ENCODE measurements at regions not wholly inside any gene's neighbourhood (a gene's known extent, or its start where the extent isn't known, plus 50 kb on each side); places are given as distances from the start of the nearest gene placed in this dataset.
"Not testable (repeated sequence)": the region's sequence is repeated elsewhere in the genome, so short reads cannot be mapped to it uniquely, and the experiment has no call there.

DNA sequence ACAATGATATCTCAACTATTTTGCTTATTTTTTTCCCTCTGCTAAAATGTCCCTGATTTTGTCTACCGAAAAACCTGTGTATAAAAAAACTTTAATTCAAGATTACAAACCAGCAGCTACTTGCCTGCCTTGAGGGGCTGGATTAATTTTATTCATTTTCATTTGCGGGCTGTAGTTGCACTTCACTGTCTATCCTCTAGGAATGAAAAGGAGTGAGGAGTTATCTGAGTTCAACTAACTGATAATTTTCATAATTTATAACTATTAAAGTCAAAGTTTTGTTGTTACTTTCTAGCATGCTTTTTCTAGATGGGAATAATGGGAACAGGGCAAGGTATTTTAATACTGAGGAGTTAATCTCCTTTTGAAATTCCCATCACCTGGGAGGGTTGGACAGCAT, 50.3 kb upstream of the AGTPBP1 start:
- H3K36me3 ChIP-seq (ENCODE audit: insufficient read depth); H3K9ac ChIP-seq; H3K27me3 ChIP-seq (ENCODE audit: insufficient read depth, low read depth); H3K4me2 ChIP-seq; H4K20me1 ChIP-seq (ENCODE audit: insufficient read depth); H3K4me1 ChIP-seq (ENCODE audit: low read depth, poor library complexity, severe bottlenecking); H3K4me3 ChIP-seq (IDR thresholded peaks at IDR 0.05; ENCODE audit: insufficient read depth, low read depth, low read length); H3K79me2 ChIP-seq (ENCODE audit: insufficient read depth, low read depth); H2AFZ ChIP-seq (ENCODE audit: low read depth); H3K27ac ChIP-seq: not testable (repeated sequence)

DNA sequence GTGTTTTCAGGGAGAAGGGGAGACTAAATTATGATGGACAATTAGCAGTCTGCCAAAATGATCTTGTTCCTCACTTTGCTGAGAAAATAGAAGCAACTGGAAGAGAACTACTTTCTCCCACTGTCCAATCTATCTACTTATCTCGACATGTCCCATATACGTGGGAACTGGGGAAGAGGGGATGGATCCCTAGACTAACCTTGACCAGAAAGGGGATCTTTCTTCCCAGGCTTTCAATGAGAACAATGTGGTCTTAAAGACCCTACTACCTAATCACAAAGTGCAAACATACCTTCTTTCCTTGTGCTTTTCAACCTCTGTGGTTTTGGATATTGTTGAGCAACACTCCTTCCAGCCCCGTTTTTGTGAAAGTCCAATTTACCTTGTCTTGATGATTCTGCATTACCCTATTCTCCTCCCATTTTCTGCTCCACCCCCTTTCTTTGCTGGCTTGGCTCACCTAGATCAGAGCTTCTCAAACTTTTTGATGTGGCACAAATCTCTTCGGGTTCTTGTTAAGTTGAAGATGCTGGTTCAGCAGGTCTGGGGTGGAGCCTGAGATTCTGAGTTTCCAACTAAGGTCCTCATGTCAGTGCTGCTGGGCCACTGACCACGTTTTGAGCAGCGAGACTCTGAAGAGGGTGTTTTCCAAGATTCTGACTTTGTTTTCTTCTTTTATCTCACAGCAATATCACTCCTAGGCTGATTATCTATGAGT, 61.4 kb upstream of the AGTPBP1 start:
- not testable (repeated sequence) for H3K4me2 ChIP-seq; H4K20me1 ChIP-seq (ENCODE audit: insufficient read depth); H3K36me3 ChIP-seq (ENCODE audit: insufficient read depth); H3K79me2 ChIP-seq (ENCODE audit: insufficient read depth, low read depth); H3K27ac ChIP-seq; H3K4me3 ChIP-seq (IDR thresholded peaks at IDR 0.05; ENCODE audit: insufficient read depth, low read depth, low read length); H3K27me3 ChIP-seq (ENCODE audit: insufficient read depth, low read depth); H3K9ac ChIP-seq
- Histone ChIP-seq H2AFZ (ENCODE audit: low read depth) (peak overlapping the region; percentile 3; the same call in 1 of the 2 replicates), H3K4me1 (ENCODE audit: low read depth, poor library complexity, severe bottlenecking) (peaks cover 33% of the 10 kb centered on the region)

DNA sequence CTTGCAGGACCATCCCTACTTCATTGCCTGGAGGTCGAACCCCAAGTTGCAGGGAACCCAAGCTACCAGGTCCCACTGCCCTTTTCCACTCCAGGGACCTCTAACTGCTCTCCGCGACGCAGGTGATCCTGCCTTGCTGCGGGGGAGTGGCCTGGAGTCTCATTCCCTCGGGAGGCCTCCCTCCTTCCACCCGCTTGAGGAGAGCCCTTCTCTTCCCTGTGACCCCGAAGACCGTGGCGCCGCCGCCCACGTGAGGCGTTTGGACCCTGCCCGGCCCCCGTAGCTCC, 63.0 kb upstream of the AGTPBP1 start:
- Histone ChIP-seq H3K4me1 (ENCODE audit: low read depth, poor library complexity, severe bottlenecking) (peaks cover 33% of the 10 kb centered on the region), H3K4me2 (peak overlapping the region; percentile 36; the same call in 1 of the 2 replicates), H3K9ac (peak overlapping the region; percentile 62; the same call in 1 of the 2 replicates)

DNA sequence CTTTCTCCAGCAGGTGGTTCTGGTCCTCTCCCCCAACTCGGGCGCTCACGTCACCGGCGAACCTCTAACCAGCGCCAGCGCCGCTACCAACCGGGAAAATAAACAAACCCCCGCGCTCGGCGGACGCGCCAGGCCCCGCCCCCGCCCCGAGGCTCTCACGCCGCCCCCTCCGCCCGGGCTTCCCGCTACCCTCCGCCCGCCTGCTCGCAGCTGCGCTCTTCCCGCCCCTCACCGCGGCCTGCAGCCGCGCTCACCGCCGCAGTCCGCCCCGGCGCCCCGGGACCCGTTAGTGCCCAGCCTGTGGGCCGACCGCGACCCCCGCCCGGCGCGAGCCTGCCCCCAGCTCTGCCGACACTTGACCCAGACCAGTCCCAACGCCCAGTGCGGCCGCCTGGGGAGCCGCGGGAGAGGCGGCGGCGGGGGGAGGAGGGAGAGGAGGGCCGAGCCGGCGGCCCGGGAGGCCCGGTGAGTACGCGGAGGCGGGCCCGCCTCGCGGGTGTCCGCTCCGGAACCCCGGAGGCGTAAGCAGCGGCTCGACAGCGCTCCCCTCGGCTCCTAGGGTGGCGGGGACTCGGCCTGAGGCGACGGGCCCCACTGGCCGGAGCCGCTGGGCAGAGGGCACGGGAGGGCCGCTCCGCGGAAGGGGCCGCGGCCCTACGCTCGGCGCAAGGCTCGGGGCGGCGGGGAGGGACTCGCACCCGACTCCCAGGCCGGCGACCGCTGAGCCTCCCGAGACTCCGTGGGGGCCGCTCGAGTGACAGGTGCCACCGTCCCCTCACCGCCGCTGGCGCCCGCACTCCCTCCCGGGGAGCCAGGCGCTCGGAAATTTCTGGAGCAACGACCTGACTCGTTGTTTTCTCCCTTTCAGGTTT, 63.6 kb upstream of the AGTPBP1 start:
- H3K9ac ChIP-seq = peak overlapping the region; percentile 62
- not testable (repeated sequence) for H4K20me1 ChIP-seq (ENCODE audit: insufficient read depth); H3K79me2 ChIP-seq (ENCODE audit: insufficient read depth, low read depth); H3K36me3 ChIP-seq (ENCODE audit: insufficient read depth); H3K4me3 ChIP-seq (IDR thresholded peaks at IDR 0.05; ENCODE audit: insufficient read depth, low read depth, low read length); H3K27me3 ChIP-seq (ENCODE audit: insufficient read depth, low read depth)
- H2AFZ ChIP-seq (ENCODE audit: low read depth) = peak overlapping the region; percentile 60
- H3K4me2 ChIP-seq = peak overlapping the region; percentile 100
- H3K27ac ChIP-seq = peak overlapping the region; percentile 68
- peaks cover 33% of the 10 kb centered on the region for H3K4me1 ChIP-seq (ENCODE audit: low read depth, poor library complexity, severe bottlenecking)

More for the DNA sequence above, 63.0 kb upstream of the AGTPBP1 start:
- peak overlapping the region; percentile 34; the same call in 1 of the 2 replicates for H2AFZ ChIP-seq (ENCODE audit: low read depth)
- H3K4me3 ChIP-seq (IDR thresholded peaks at IDR 0.05; ENCODE audit: insufficient read depth, low read depth, low read length); H3K36me3 ChIP-seq (ENCODE audit: insufficient read depth); H3K27me3 ChIP-seq (ENCODE audit: insufficient read depth, low read depth); H3K79me2 ChIP-seq (ENCODE audit: insufficient read depth, low read depth); H3K27ac ChIP-seq; H4K20me1 ChIP-seq (ENCODE audit: insufficient read depth): not testable (repeated sequence)

DNA sequence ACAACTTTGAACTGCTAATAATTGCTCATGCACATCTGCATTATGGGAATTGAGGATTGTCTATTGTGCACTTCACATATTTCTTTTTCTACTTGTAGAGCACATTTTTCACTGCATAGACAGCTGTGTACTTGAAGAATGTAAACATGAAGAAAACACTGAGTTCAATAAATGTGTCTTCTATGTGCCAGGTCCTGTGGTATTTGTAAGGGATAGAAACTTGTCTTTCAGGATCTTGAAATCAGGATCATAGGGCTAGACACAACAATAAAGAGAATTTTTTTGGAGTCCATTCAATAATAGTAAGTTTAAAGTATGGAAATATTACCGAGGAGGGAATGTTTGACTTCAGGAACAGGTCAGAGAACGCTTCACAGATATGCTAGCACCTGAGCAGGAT, 66.6 kb upstream of the AGTPBP1 start:
- not testable (repeated sequence) for H3K79me2 ChIP-seq (ENCODE audit: insufficient read depth, low read depth); H4K20me1 ChIP-seq (ENCODE audit: insufficient read depth); H3K36me3 ChIP-seq (ENCODE audit: insufficient read depth); H3K27me3 ChIP-seq (ENCODE audit: insufficient read depth, low read depth); H3K4me3 ChIP-seq (IDR thresholded peaks at IDR 0.05; ENCODE audit: insufficient read depth, low read depth, low read length); H3K9ac ChIP-seq; H2AFZ ChIP-seq (ENCODE audit: low read depth); H3K27ac ChIP-seq; H3K4me2 ChIP-seq
- peaks cover 28% of the 10 kb centered on the region for H3K4me1 ChIP-seq (ENCODE audit: low read depth, poor library complexity, severe bottlenecking)

DNA sequence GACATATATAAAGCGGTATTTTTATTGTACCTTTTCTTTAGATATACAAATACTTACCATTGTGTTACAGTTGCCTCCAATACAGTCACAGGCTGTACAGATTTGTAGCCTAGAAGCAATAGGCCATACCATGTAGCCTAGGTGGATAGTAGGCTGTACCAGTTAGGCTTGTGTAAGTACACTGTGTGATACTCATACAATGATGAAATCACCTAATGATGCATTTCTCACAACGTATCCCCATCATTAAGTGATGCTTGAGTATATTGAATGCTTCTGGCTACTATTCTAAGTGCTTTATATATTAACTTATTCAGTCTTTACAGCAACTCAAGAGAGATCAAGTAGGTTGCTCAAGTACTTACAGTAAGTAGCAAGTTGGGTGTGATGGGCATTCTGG, 71.6 kb upstream of the AGTPBP1 start:
- not testable (repeated sequence) for H3K4me3 ChIP-seq (IDR thresholded peaks at IDR 0.05; ENCODE audit: insufficient read depth, low read depth, low read length); H3K27ac ChIP-seq; H3K27me3 ChIP-seq (ENCODE audit: insufficient read depth, low read depth); H3K4me1 ChIP-seq (ENCODE audit: low read depth, poor library complexity, severe bottlenecking); H3K4me2 ChIP-seq; H4K20me1 ChIP-seq (ENCODE audit: insufficient read depth); H3K79me2 ChIP-seq (ENCODE audit: insufficient read depth, low read depth); H2AFZ ChIP-seq (ENCODE audit: low read depth); H3K9ac ChIP-seq; H3K36me3 ChIP-seq (ENCODE audit: insufficient read depth)

DNA sequence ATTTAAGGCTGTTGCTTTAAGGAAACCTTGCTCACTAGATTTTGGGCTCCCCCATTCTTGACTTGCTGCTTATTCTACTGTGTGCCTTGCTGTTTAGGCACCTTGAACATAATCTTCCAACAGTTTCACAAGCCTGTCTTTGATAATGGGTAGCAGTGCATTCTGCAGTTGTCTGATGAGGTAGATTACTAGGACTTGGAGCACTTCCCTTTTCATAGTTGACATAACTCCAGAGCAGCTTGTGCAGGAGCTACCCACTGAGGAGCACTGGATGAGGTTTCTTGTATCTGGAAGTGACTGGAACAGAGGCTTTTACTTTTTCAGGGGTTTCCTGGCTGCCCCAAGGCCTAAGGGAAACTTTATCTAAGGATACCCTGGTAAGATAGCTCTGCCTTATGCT, 73.0 kb upstream of the AGTPBP1 start:
- H3K4me2 ChIP-seq; H3K36me3 ChIP-seq (ENCODE audit: insufficient read depth); H3K27ac ChIP-seq; H2AFZ ChIP-seq (ENCODE audit: low read depth); H3K27me3 ChIP-seq (ENCODE audit: insufficient read depth, low read depth); H3K9ac ChIP-seq; H3K4me3 ChIP-seq (IDR thresholded peaks at IDR 0.05; ENCODE audit: insufficient read depth, low read depth, low read length); H3K4me1 ChIP-seq (ENCODE audit: low read depth, poor library complexity, severe bottlenecking); H3K79me2 ChIP-seq (ENCODE audit: insufficient read depth, low read depth); H4K20me1 ChIP-seq (ENCODE audit: insufficient read depth): not testable (repeated sequence)

DNA sequence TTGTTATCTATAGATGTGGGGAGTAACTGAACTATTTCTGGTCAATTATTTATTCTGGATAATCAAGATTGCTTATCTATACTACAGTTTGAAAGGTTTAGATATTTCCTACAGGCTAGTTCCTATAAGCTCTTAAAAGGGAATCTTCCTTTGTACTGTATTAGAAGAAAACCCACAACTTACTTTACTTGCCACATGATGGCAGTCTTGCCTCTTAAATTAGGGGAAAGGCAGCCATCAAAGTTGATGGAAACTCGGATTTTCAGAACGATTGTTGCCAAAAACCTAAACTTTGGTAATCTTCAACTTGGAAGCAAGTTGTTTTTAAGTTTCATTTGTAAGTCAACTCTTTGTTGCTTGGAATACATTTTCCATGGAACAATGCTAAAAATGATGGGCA, 77.2 kb upstream of the AGTPBP1 start:
- H3K9ac ChIP-seq; H3K36me3 ChIP-seq (ENCODE audit: insufficient read depth); H2AFZ ChIP-seq (ENCODE audit: low read depth); H4K20me1 ChIP-seq (ENCODE audit: insufficient read depth); H3K4me3 ChIP-seq (IDR thresholded peaks at IDR 0.05; ENCODE audit: insufficient read depth, low read depth, low read length); H3K4me1 ChIP-seq (ENCODE audit: low read depth, poor library complexity, severe bottlenecking); H3K4me2 ChIP-seq; H3K27me3 ChIP-seq (ENCODE audit: insufficient read depth, low read depth); H3K79me2 ChIP-seq (ENCODE audit: insufficient read depth, low read depth); H3K27ac ChIP-seq: not testable (repeated sequence)

DNA sequence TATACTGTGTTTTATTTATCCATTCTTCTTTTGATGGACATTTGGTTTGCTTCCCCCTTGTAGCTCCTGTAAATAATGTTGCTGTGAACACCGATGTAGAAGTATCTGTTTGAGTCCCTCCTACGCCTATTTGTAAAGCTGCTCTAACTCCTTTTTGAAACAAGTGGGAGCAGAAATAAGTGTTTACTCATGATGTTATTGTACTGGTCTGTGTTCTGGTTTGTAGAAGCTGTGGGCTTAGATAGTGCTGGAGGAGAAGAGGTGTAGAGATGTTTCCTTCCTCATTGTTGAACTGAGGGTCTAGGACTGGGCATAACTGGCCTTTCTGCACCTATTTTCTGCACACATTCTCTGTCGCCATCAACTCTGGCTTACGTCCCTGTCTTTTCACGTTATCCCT, 78.8 kb upstream of the AGTPBP1 start:
- not testable (repeated sequence) for H2AFZ ChIP-seq (ENCODE audit: low read depth); H3K27me3 ChIP-seq (ENCODE audit: insufficient read depth, low read depth); H3K27ac ChIP-seq; H4K20me1 ChIP-seq (ENCODE audit: insufficient read depth); H3K4me2 ChIP-seq; H3K4me3 ChIP-seq (IDR thresholded peaks at IDR 0.05; ENCODE audit: insufficient read depth, low read depth, low read length); H3K36me3 ChIP-seq (ENCODE audit: insufficient read depth); H3K9ac ChIP-seq; H3K79me2 ChIP-seq (ENCODE audit: insufficient read depth, low read depth); H3K4me1 ChIP-seq (ENCODE audit: low read depth, poor library complexity, severe bottlenecking)
